ENCODE measurements at regions not wholly inside any gene's neighbourhood (a gene's known extent, or its start where the extent isn't known, plus 50 kb on each side); places are given as distances from the start of the nearest gene placed in this dataset.

GRCh38 chr14:40025101-40025500 is 592.9 kb upstream of the FBXO33 start:
- Histone ChIP-seq H3K27me3 (ENCODE audit: control insufficient read depth in 4 of 4, insufficient read depth in 4 of 4, low read length in 3 of 4) (no peaks in the 10 kb centered on the region), H3K4me3 (ENCODE audit: low read depth in 1 of 3, low read length in 3 of 3) (no peak overlapping the region), H3K4me1 (ENCODE audit: control insufficient read depth in 4 of 4, insufficient read depth in 4 of 4, low read length in 3 of 4) (no peaks in the 10 kb centered on the region), H3K9me3 (ENCODE audit: control insufficient read depth in 4 of 4, low read length in 3 of 4) (no peaks in the 10 kb centered on the region), H3K9ac (ENCODE audit: low read depth in 1 of 2, low read length in 2 of 2) (no peak overlapping the region), H3K36me3 (ENCODE audit: control insufficient read depth in 4 of 4, insufficient read depth in 3 of 4, low read depth in 1 of 4, low read length in 3 of 4) (no peaks in the 10 kb centered on the region), H3K27ac (ENCODE audit: low read depth in 1 of 2, low read length in 2 of 2) (no peak overlapping the region)
- TF ChIP-seq ATF3 (IDR thresholded peaks at IDR 0.05), result no peak
- no peak for TF ChIP-seq HNF4A (conservative IDR thresholded peaks at IDR 0.05)
- no peak for TF ChIP-seq ZBTB33 (IDR thresholded peaks at IDR 0.05)
- TF ChIP-seq FOXA2 (IDR thresholded peaks at IDR 0.05), result no peak
- TF ChIP-seq RXRA (IDR thresholded peaks at IDR 0.05), result no peak
- DNase-seq (ENCODE audit: low spot score), result no peak
- 68% methylated on average over 2 of the region's 2 CpGs for WGBS

- H3K9ac ChIP-seq (ENCODE audit: low read depth in 1 of 2, low read length in 2 of 2), result no peak overlapping the region
- H3K36me3 ChIP-seq (ENCODE audit: control insufficient read depth in 4 of 4, insufficient read depth in 3 of 4, low read depth in 1 of 4, low read length in 3 of 4), result no peaks in the 10 kb centered on the region
- no peaks in the 10 kb centered on the region for H3K9me3 ChIP-seq (ENCODE audit: control insufficient read depth in 4 of 4, low read length in 3 of 4)
- peaks cover 0 to 4% (median 0%) of the 10 kb centered on the region in 4 donors for H3K27me3 ChIP-seq (ENCODE audit: control insufficient read depth in 4 of 4, insufficient read depth in 4 of 4, low read length in 3 of 4)
- no peak overlapping the region for H3K4me3 ChIP-seq (ENCODE audit: low read depth in 1 of 3, low read length in 3 of 3)
- TF ChIP-seq CTCF (IDR thresholded peaks at IDR 0.05; ENCODE audit: low read depth, low read length, missing input control) (no peak), HNF4G (IDR thresholded peaks at IDR 0.05) (no peak), YY1 (IDR thresholded peaks at IDR 0.05) (no peak), MAX (IDR thresholded peaks at IDR 0.05) (no peak), ATF3 (IDR thresholded peaks at IDR 0.05) (no peak), RXRA (IDR thresholded peaks at IDR 0.05) (no peak), GABPA (IDR thresholded peaks at IDR 0.05 in 1 of 2, conservative IDR thresholded peaks at IDR 0.05 in 1 of 2) (no peak)
- H3K4me1 ChIP-seq (ENCODE audit: control insufficient read depth in 4 of 4, insufficient read depth in 4 of 4, low read length in 3 of 4), result no peaks in the 10 kb centered on the region
- DNase-seq (ENCODE audit: low spot score), result no peak
- 75% methylated on average over 3 of the region's 3 CpGs for whole genome bisulfite sequencing
- no peak overlapping the region for H3K27ac ChIP-seq (ENCODE audit: low read depth in 1 of 2, low read length in 2 of 2)
Observed at GRCh38 chr14:40010961-40011360, 578.7 kb upstream of the FBXO33 start.

GRCh38 chr14:40009771-40010170 is 577.5 kb upstream of the FBXO33 start:
- H3K27ac ChIP-seq (ENCODE audit: low read depth in 1 of 2, low read length in 2 of 2), result no peak overlapping the region
- no peak for TF ChIP-seq HNF4G (IDR thresholded peaks at IDR 0.05)
- no peak for TF ChIP-seq HNF4A (conservative IDR thresholded peaks at IDR 0.05)
- TF ChIP-seq EGR1 (IDR thresholded peaks at IDR 0.05; ENCODE audit: low read depth in 2 of 2), result no peak
- TF ChIP-seq REST (IDR thresholded peaks at IDR 0.05), result no peak
- TF ChIP-seq CTCF (IDR thresholded peaks at IDR 0.05; ENCODE audit: low read depth, low read length, missing input control), result no peak
- no peak for TF ChIP-seq TAF1 (conservative IDR thresholded peaks at IDR 0.05)
- TF ChIP-seq GABPA (IDR thresholded peaks at IDR 0.05 in 1 of 2, conservative IDR thresholded peaks at IDR 0.05 in 1 of 2), result no peak
- TF ChIP-seq YY1 (IDR thresholded peaks at IDR 0.05), result no peak
- no peak for TF ChIP-seq NR2F2 (IDR thresholded peaks at IDR 0.05)
- no peak for TF ChIP-seq ATF3 (IDR thresholded peaks at IDR 0.05)
- no peaks in the 10 kb centered on the region for H3K36me3 ChIP-seq (ENCODE audit: control insufficient read depth in 4 of 4, insufficient read depth in 3 of 4, low read depth in 1 of 4, low read length in 3 of 4)
- no peak overlapping the region for H3K9ac ChIP-seq (ENCODE audit: low read depth in 1 of 2, low read length in 2 of 2)
- H3K9me3 ChIP-seq (ENCODE audit: control insufficient read depth in 4 of 4, low read length in 3 of 4), result no peaks in the 10 kb centered on the region
- H3K27me3 ChIP-seq (ENCODE audit: control insufficient read depth in 4 of 4, insufficient read depth in 4 of 4, low read length in 3 of 4), result peaks cover 0 to 4% (median 0%) of the 10 kb centered on the region in 4 donors
- H3K4me1 ChIP-seq (ENCODE audit: control insufficient read depth in 4 of 4, insufficient read depth in 4 of 4, low read length in 3 of 4), result no peaks in the 10 kb centered on the region
- WGBS, result 89% methylated on average over 4 of the region's 4 CpGs
- H3K4me3 ChIP-seq (ENCODE audit: low read depth in 1 of 3, low read length in 3 of 3), result no peak overlapping the region
- no peak for DNase-seq (ENCODE audit: low spot score)
